ENCODE measurements at regions not wholly inside any gene's neighbourhood (a gene's known extent, or its start where the extent isn't known, plus 50 kb on each side); places are given as distances from the start of the nearest gene placed in this dataset.

GRCh38 chr2:180646756-180647155 lies 333.6 kb upstream of the UBE2E3 start:
- no peak for DNase-seq
- Histone ChIP-seq H3K36me3 (replicated peaks in 1 of 2; ENCODE audit: control insufficient read depth in 1 of 2, insufficient read depth in 2 of 2, low read length in 1 of 2) (no peaks in the 10 kb centered on the region), H3K79me2 (ENCODE audit: insufficient read depth) (no peaks in the 10 kb centered on the region), H3K9me3 (no peaks in the 10 kb centered on the region), H3K4me3 (ENCODE audit: low read depth in 2 of 2, low read length in 1 of 2) (no peak overlapping the region), H3K4me2 (no peak overlapping the region), H3F3A (replicated peaks; ENCODE audit: insufficient read depth) (no peaks in the 10 kb centered on the region), H3K27ac (ENCODE audit: low read depth in 2 of 2, low read length in 1 of 2) (no peak overlapping the region), H2AFZ (ENCODE audit: low read depth) (no peak overlapping the region), H3K27me3 (ENCODE audit: insufficient read depth) (no peaks in the 10 kb centered on the region), H3K9ac (no peak overlapping the region), H3K4me1 (ENCODE audit: control insufficient read depth in 1 of 2, insufficient read depth in 2 of 2, low read depth in 1 of 2, low read length in 1 of 2) (no peaks in the 10 kb centered on the region), H3K9me2 (no peaks in the 10 kb centered on the region), H4K20me1 (ENCODE audit: insufficient read depth) (no peaks in the 10 kb centered on the region)
- CTCF ChIA-PET, result interaction anchor here (0.6 kb wide), 1 partner anchor 18 kb away, joined by 3 read pairs; no protein-coding TSS in a partner anchor
- TF ChIP-seq, protein P1, sequence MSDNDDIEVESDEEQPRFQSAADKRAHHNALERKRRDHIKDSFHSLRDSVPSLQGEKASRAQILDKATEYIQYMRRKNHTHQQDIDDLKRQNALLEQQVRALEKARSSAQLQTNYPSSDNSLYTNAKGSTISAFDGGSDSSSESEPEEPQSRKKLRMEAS (IDR thresholded peaks at IDR 0.05; ENCODE audit: low read depth), result no peak
- TF ChIP-seq USF2 (IDR thresholded peaks at IDR 0.05; ENCODE audit: borderline replicate concordance, low read depth, low read length) (no peak), FOSL2 (IDR thresholded peaks at IDR 0.05; ENCODE audit: borderline replicate concordance, low read depth) (no peak)
- TF ChIP-seq, protein P2, sequence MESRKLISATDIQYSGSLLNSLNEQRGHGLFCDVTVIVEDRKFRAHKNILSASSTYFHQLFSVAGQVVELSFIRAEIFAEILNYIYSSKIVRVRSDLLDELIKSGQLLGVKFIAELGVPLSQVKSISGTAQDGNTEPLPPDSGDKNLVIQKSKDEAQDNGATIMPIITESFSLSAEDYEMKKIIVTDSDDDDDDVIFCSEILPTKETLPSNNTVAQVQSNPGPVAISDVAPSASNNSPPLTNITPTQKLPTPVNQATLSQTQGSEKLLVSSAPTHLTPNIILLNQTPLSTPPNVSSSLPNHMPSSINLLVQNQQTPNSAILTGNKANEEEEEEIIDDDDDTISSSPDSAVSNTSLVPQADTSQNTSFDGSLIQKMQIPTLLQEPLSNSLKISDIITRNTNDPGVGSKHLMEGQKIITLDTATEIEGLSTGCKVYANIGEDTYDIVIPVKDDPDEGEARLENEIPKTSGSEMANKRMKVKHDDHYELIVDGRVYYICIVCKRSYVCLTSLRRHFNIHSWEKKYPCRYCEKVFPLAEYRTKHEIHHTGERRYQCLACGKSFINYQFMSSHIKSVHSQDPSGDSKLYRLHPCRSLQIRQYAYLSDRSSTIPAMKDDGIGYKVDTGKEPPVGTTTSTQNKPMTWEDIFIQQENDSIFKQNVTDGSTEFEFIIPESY (IDR thresholded peaks at IDR 0.05; ENCODE audit: borderline replicate concordance, low read depth), result no peak
- POLR2A ChIA-PET, result no interaction called here
- 73% methylated on average over 2 of the region's 2 CpGs for WGBS (ENCODE audit: low lambda C conversion rate)

GRCh38 chr2:180644709-180645108 lies 335.7 kb upstream of the UBE2E3 start:
- Histone ChIP-seq H3K9me2 (no peaks in the 10 kb centered on the region), H3F3A (replicated peaks; ENCODE audit: insufficient read depth) (no peaks in the 10 kb centered on the region), H2AFZ (ENCODE audit: low read depth) (no peak overlapping the region), H3K79me2 (ENCODE audit: insufficient read depth) (no peaks in the 10 kb centered on the region), H3K9me3 (no peaks in the 10 kb centered on the region), H3K4me2 (no peak overlapping the region), H3K27me3 (ENCODE audit: insufficient read depth) (no peaks in the 10 kb centered on the region), H4K20me1 (ENCODE audit: insufficient read depth) (no peaks in the 10 kb centered on the region), H3K4me1 (ENCODE audit: control insufficient read depth in 1 of 2, insufficient read depth in 2 of 2, low read depth in 1 of 2, low read length in 1 of 2) (no peaks in the 10 kb centered on the region), H3K36me3 (replicated peaks in 1 of 2; ENCODE audit: control insufficient read depth in 1 of 2, insufficient read depth in 2 of 2, low read length in 1 of 2) (no peaks in the 10 kb centered on the region), H3K4me3 (ENCODE audit: low read depth in 2 of 2, low read length in 1 of 2) (no peak overlapping the region), H3K9ac (no peak overlapping the region), H3K27ac (ENCODE audit: low read depth in 2 of 2, low read length in 1 of 2) (no peak overlapping the region)
- ChIA-PET POLR2A (no interaction called here), CTCF (no interaction called here)
- 59% methylated on average over 2 of the region's 2 CpGs for WGBS (ENCODE audit: low lambda C conversion rate)
- DNase-seq, result no peak
- no peak for TF ChIP-seq TCF12 (IDR thresholded peaks at IDR 0.05)
- no peak for TF ChIP-seq YY1 (IDR thresholded peaks at IDR 0.05; ENCODE audit: low read depth)
- no peak for TF ChIP-seq FOSL2 (IDR thresholded peaks at IDR 0.05; ENCODE audit: borderline replicate concordance, low read depth)
- TF ChIP-seq, protein P3, sequence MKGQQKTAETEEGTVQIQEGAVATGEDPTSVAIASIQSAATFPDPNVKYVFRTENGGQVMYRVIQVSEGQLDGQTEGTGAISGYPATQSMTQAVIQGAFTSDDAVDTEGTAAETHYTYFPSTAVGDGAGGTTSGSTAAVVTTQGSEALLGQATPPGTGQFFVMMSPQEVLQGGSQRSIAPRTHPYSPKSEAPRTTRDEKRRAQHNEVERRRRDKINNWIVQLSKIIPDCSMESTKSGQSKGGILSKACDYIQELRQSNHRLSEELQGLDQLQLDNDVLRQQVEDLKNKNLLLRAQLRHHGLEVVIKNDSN (IDR thresholded peaks at IDR 0.05; ENCODE audit: borderline replicate concordance, low read depth), result no peak
- TF ChIP-seq RFX5 (IDR thresholded peaks at IDR 0.05; ENCODE audit: low read length), result no peak
- TF ChIP-seq MEF2A (IDR thresholded peaks at IDR 0.05; ENCODE audit: borderline replicate concordance, low read depth), result no peak
- TF ChIP-seq MXI1 (IDR thresholded peaks at IDR 0.05; ENCODE audit: low read depth, low read length), result no peak
- TF ChIP-seq IRF3 (IDR thresholded peaks at IDR 0.05; ENCODE audit: low read depth, low read length), result no peak
- TF ChIP-seq NFIC (IDR thresholded peaks at IDR 0.05; ENCODE audit: borderline replicate concordance), result no peak
- TF ChIP-seq, protein P1 (IDR thresholded peaks at IDR 0.05; ENCODE audit: low read depth), result no peak
- TF ChIP-seq POLR2AphosphoS5 (IDR thresholded peaks at IDR 0.05; ENCODE audit: low read depth, low read length), result no peak
- TF ChIP-seq SIN3A (IDR thresholded peaks at IDR 0.05; ENCODE audit: borderline replicate concordance, low read depth, low read length), result no peak
- TF ChIP-seq GATA2 (CRISPR knock-in tag; IDR thresholded peaks at IDR 0.05), result no peak
- TF ChIP-seq RCOR1 (IDR thresholded peaks at IDR 0.05; ENCODE audit: low read length), result no peak
- no peak for TF ChIP-seq USF2 (IDR thresholded peaks at IDR 0.05; ENCODE audit: borderline replicate concordance, low read depth, low read length)
- TF ChIP-seq, protein P4, sequence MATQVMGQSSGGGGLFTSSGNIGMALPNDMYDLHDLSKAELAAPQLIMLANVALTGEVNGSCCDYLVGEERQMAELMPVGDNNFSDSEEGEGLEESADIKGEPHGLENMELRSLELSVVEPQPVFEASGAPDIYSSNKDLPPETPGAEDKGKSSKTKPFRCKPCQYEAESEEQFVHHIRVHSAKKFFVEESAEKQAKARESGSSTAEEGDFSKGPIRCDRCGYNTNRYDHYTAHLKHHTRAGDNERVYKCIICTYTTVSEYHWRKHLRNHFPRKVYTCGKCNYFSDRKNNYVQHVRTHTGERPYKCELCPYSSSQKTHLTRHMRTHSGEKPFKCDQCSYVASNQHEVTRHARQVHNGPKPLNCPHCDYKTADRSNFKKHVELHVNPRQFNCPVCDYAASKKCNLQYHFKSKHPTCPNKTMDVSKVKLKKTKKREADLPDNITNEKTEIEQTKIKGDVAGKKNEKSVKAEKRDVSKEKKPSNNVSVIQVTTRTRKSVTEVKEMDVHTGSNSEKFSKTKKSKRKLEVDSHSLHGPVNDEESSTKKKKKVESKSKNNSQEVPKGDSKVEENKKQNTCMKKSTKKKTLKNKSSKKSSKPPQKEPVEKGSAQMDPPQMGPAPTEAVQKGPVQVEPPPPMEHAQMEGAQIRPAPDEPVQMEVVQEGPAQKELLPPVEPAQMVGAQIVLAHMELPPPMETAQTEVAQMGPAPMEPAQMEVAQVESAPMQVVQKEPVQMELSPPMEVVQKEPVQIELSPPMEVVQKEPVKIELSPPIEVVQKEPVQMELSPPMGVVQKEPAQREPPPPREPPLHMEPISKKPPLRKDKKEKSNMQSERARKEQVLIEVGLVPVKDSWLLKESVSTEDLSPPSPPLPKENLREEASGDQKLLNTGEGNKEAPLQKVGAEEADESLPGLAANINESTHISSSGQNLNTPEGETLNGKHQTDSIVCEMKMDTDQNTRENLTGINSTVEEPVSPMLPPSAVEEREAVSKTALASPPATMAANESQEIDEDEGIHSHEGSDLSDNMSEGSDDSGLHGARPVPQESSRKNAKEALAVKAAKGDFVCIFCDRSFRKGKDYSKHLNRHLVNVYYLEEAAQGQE (IDR thresholded peaks at IDR 0.05; ENCODE audit: low read depth, low read length), result no peak

Data from SK-N-SH (cell line).